ENCODE measurements at regions not wholly inside any gene's neighbourhood (a gene's known extent, or its start where the extent isn't known, plus 50 kb on each side); places are given as distances from the start of the nearest gene placed in this dataset.
"Not testable (repeated sequence)": the region's sequence is repeated elsewhere in the genome, so short reads cannot be mapped to it uniquely, and the experiment has no call there.

- DNase-seq: not testable (repeated sequence)
These were observed 399.9 kb downstream of the SMOC2 start for GRCh38 chr6:168840932-168841331.

- DNase-seq: not testable (repeated sequence)
These were observed 399.3 kb downstream of the SMOC2 start for GRCh38 chr6:168840299-168840698.

- no peak for DNase-seq
These were observed 397.0 kb downstream of the SMOC2 start for GRCh38 chr6:168838037-168838399.

- DNase-seq: no peak
These were observed 396.5 kb downstream of the SMOC2 start for GRCh38 chr6:168837254-168838036.

DNA sequence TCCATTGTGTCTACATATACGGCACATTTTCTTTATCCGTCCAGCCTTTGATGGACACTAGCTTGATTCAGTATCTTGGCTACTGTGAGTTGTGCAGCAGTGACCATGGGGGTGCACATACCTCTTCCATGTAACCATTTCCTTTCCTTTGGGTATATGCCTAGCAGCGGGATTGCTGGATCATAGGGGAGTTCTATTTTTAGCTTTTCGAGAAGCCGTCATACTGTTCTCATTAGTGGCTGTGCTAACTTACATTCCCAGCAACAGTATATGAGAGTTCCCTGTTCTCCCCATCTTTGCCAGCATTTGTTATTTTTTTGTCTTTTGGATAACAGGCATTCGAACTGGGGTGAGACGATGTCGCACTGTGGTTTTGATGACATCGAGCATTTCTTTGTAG lies 395.0 kb downstream of the SMOC2 start:
- no peak for DNase-seq

GRCh38 chr6:168834801-168835200 lies 393.8 kb downstream of the SMOC2 start:
- DNase-seq: no peak

DNA sequence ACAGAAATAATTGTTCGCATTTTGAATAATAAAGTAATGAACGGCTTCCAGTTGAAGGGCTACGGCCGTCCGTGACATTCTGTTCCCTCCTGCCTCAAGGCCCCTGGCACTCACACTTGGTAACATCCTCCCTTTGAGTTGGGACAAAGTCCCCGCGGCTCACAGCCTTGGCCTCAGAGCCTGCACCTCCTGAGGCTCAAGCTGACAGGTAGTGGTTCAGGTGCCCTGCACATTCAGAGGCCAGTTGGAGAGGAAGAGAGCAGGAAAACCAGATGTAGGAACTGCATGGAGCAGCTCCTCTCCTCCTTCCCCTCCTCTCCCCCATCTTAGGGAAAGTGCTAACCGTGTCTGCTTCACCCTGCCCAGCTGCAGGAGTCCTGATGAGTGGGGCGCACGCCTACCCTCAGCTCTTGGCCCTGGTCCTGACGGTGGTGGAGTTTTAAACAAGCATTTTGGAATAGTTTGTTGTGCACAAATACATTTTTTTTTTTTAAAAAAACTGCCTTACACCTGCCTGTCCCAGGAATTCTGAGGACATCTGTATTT lies 393.1 kb downstream of the SMOC2 start:
- no peak for DNase-seq

DNA sequence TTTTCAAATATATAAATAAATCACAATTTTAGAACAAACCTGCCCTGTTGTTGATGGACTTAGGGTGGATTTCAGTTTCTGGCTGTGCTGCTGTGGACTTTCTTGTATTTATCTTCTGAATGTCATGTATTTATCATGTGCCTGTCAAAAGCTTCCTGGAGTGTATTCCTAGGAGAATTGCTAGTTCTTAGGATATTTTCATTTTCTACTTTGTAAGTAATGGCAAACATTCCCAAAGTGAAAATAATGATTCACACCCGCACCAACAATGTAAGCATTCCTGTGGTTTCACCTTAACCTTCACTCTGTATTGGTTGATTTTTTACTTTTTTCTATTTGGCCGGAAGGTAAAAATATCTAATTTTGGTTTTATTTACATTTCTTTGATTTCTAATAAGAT lies 387.8 kb downstream of the SMOC2 start:
- DNase-seq: no peak

DNA sequence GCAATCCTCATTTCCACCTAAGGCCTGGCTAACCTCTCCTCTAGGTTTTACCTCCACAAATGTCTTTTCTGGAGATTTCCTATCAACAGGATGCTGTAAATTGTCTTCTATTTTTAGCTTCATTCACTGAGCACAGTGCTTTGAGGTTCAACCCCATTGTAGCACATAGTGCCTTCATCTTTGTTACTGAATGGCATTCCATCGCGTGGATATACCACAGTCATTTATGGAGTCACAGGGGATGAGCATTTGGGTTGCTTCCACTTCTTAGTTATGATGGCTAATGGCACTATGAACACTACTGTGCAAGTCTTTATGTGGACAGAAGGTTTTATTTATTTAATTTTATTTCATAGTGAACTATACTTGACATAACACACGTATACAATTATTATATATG lies 387.1 kb downstream of the SMOC2 start:
- DNase-seq: no peak

- DNase-seq: no peak
These were observed 386.5 kb downstream of the SMOC2 start for GRCh38 chr6:168827586-168827871.

DNA sequence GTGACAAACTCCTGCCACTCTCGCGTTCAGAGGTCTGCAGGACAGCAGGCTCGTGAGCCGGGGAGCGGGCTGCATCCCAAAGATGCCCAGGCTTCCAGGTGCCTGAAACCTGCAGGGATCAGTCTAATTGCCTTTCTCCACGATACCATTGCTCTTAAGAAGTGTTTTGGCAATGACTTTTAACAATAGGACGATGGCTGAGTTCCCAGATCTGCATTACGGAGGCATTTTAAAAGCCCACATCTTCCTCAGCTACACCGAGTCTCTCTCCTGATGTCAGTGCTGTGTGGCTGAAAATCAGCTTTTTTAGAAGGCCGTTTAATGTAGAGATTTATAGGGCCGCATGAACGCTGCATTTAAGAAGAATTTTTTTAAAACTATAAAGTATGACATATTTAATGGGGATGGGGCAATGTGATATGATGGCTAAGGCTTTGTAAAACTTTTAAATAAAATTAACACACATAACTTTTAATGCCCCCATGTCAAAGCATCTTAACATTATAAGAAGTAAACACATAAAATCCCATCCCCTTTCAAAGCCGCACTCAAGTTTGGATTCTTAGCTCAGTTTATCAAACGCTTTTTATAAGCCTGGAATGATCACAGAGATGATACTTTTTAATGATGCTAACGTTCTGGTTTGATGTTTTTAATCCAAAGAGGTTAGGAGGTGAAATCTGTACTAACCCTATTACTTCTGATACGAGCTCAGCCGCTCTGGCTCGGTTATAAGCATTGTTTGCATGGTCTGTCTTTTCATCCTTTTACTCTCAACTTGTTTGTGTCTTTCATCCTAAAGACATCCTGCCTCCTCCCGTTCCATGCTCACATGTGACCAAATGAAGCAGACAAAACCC lies 386.0 kb downstream of the SMOC2 start:
- DNase-seq: no peak

DNA sequence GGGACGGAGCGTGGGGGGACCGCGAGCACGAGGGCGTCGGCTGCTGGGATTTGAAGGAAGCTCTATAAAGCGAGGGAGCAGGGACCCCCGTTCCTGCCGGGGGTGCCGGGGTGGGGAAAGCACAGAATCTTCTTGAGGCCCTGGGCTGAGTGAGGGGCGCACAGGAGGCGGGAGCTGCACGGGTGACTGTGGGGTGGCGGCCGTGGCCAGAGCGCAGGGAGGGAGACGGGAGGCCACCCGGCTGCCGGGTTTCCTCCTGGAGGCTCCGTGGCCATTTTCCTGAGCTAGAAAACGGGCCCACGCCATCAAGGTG lies 385.1 kb downstream of the SMOC2 start:
- no peak for DNase-seq

DNA sequence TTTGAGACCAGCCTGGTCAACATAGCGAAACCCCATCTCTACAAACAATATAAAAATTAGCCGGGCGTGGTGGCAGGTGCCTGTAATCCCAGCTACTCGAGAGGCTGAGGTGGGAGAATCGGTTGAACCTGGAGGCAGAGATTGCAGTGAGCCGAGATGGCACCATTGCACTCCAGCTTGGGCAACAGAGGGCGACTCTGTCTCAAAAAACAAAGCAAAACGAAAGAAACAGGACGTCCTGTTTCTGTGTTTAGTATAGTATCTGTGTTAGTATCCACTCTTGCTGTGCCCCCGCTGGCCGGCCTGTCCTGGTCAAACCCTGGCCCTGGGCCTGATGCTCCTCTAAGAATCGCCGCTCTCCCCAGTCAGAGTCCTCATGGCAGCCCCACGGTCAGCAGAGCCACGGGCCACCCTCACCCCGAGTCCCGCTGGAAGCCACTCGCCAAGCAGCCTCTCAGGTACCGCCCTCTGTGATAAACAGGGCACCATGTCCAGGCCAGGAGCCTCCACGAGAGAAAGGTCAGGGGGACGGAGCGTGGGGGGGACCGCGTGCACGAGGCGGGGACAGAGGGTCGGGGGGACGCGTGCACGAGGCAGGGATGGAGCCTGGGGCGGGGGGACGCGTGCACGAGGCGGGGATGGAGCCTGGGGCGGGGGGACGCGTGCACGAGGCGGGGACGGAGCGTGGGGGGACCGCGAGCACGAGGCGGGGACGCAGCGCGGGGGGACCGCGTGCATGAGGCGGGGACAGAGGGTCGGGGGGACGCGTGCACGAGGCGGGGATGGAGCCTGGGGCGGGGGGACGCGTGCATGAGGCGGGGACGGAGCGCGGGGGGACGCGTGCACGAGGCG lies 384.5 kb downstream of the SMOC2 start:
- DNase-seq: no peak

DNA sequence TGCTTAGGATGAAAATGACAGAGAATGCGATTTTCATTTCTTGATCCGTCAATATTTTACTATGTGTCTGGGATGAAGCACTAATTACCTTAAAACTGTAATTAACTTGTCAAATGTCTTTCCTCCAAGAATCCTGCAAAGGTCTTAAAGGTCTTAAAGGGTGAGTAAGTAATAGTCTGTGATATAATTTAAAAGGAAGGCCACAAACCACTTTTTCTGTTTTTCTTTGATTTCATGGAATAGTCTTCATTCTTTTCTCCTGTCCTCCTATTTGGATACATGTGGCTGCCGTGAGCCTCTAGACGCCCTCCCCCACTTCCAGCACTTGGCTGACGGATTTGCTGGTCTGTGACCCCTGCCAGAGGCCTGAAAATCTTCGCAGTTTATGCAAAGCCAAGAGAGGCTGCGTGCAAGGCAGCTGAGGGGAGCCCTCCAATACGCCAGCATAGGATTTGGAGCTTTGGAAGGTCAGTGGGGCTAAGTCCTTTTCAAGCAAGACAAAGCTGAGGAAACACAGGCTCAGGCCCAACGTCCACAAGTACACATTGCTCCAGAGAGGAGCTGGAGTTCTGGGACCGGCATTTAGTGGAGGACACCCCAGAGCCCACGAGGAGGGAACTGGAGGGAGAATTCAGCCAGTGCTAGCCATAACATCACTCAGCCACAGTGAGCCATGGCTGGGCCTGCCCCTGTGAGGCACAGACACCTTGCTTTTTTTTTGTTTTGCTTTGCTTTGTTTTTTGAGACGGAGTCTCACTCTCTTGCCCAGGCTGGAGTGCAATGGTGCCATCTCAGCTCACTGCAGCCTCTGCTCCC lies 382.6 kb downstream of the SMOC2 start:
- no peak for DNase-seq

GRCh38 chr6:168822376-168822775 lies 381.4 kb downstream of the SMOC2 start:
- no peak for DNase-seq

GRCh38 chr6:168819546-168819945 lies 378.6 kb downstream of the SMOC2 start:
- no peak for DNase-seq

- no peak for DNase-seq
These were observed 376.7 kb downstream of the SMOC2 start for GRCh38 chr6:168817558-168818159.

DNA sequence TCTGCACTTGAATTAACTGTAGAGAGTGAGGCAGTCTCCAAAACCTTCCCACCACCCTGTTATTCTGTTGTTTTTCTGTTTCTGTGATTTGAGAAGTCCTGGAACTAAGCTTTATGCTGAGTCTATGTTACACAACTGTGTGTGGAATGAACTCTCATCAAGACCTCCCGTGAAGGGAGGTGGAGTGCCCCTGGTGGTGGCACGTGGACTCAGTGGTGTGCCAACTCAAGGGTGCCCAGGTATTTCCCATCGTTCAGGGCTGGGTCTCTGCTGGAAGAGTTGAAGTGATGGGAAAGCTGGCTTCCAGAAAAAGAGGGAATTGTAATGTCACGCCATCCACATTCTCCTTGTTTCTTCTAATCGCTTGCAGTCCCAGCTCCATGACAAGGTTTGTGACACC lies 374.2 kb downstream of the SMOC2 start:
- no peak for DNase-seq

DNA sequence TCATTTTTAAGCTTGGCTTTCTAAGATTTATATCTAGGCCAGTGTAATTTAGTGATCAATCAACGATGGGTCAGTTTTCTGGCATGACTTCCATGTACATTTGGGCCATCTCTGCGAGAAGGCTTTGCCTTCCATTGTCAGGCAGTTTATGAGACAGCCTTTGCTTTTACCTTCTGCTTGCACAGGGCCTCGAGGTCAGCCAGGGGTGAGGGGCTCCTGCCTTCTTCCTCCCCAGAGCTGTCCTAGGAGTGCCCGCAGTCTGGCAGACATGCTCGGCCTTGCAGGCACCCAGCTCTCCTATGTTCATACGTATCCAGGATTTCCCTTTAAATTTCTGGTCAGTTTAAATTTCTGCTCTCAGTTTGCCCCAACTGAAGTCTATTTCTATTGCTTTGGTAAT lies 367.2 kb downstream of the SMOC2 start:
- no peak for DNase-seq

- no peak for DNase-seq
These were observed 363.3 kb downstream of the SMOC2 start for GRCh38 chr6:168804331-168804730.

DNA sequence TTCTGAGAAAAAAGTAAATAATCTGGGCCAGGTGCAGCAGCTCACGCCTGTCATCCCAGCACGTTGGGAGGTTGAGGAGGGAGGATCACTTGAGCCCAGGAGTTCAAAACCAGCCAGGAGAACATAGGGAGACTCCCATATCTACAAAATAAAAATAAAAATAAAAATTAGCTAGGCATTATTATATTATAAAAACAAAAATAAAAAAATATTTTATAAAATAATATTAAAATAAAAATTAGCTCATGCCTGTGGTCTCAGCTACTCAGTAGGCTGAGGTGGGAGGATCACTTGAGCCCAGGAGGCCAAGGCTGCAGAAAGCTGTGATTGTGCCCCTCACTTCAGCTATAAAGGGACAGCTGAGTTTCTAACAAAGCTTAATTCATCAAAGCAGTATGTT lies 362.9 kb downstream of the SMOC2 start:
- no peak for DNase-seq

DNA sequence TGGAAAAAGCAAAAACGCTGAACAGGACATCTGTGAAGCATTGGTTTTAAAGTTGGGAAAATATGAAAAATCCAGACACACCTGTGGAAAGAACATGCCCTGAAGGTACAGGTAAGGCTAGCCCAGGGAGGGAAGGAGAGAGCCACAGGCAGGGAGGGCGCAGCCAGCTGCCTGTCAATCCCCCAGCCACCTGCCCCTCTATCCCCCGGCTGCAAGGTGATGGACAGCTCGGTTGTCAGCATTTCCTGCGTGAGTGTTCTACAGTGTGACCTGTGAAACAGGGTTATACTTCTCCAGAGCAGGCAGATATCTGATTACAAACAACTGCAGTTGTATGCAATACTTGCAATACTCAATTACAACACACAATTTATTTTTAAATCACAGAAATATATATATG lies 358.1 kb downstream of the SMOC2 start:
- DNase-seq: no peak

Data from activated naive CD4-positive, alpha-beta T cell treated with anti-CD3 and anti-CD28 coated beads, Interleukin-2, amount 50 U/mL, for 16 hours (primary cell).